Activated CD4-positive, alpha-beta T cell treated with anti-CD3 and anti-CD28 coated beads, Interleukin-2, amount 10 ng/mL, durations not matched to agents 7 days and 5 days (primary cell): ENCODE measurements at regions not wholly inside any gene's neighbourhood (a gene's known extent, or its start where the extent isn't known, plus 50 kb on each side); places are given as distances from the start of the nearest gene placed in this dataset.
"Not testable (repeated sequence)": the region's sequence is repeated elsewhere in the genome, so short reads cannot be mapped to it uniquely, and the experiment has no call there.

Source experiments
- CTCF ChIA-PET: fragments of 350-600 bp; sonication (Branson Sonifier 250); formaldehyde crosslinking; loops from one replicate; lab custom pipeline; 2021; ENCODE audit warnings: antibody characterized with exemption; lab: Charles Lee
- POLR2A ChIA-PET: fragments of 350-600 bp; sonication (Branson Sonifier 250); formaldehyde crosslinking; loops from one replicate; lab custom pipeline; 2021; ENCODE audit warnings: antibody characterized with exemption; lab: Charles Lee
- DNase-seq: peaks from one replicate; pipeline ENCODE4 v3.0.0-alpha.2; 2020
- H3K27ac Mint-ChIP-seq: one replicate; pipeline ENCODE4 v1.8.0; 2021; ENCODE audit warnings: mild to moderate bottlenecking, moderate library complexity, mixed read lengths
- H3K27me3 Mint-ChIP-seq: one replicate; pipeline ENCODE4 v1.8.0; 2021; ENCODE audit warnings: mixed read lengths
- H3K36me3 Mint-ChIP-seq: one replicate; pipeline ENCODE4 v1.8.0; 2021; ENCODE audit warnings: low read depth, mixed read lengths
- H3K4me1 Mint-ChIP-seq: one replicate; pipeline ENCODE4 v1.8.0; 2021; ENCODE audit warnings: mixed read lengths
- H3K4me3 Mint-ChIP-seq: one replicate; pipeline ENCODE4 v1.8.0; 2021; ENCODE audit warnings: mild to moderate bottlenecking, moderate library complexity, mixed read lengths
- H3K9me3 Mint-ChIP-seq: one replicate; pipeline ENCODE4 v1.8.0; 2021; ENCODE audit warnings: mixed read lengths

GRCh38 chr5:87134513-87134912 lies 133.2 kb upstream of the RASA1 start:
- H3K27ac Mint-ChIP-seq, H3K4me3 Mint-ChIP-seq, H3K27me3 Mint-ChIP-seq, H3K36me3 Mint-ChIP-seq, DNase-seq, H3K4me1 Mint-ChIP-seq, H3K9me3 Mint-ChIP-seq, POLR2A ChIA-PET: not testable (repeated sequence)
- CTCF ChIA-PET = interaction anchor here (0.5 kb wide), 1 partner anchor 23 kb away, joined by 3 read pairs; no protein-coding TSS in a partner anchor

GRCh38 chr5:87136096-87136495 lies 131.6 kb upstream of the RASA1 start:
- H3K4me1 Mint-ChIP-seq = no peaks in the 10 kb centered on the region
- H3K4me3 Mint-ChIP-seq = no peak overlapping the region
- H3K27ac Mint-ChIP-seq = no peak overlapping the region
- ChIA-PET POLR2A (no interaction called here), CTCF (no interaction called here)
- H3K27me3 Mint-ChIP-seq = no peaks in the 10 kb centered on the region
- no peak for DNase-seq
- H3K36me3 Mint-ChIP-seq = no peaks in the 10 kb centered on the region
- peaks cover 6% of the 10 kb centered on the region for H3K9me3 Mint-ChIP-seq

GRCh38 chr5:87136733-87137132 lies 130.9 kb upstream of the RASA1 start:
- POLR2A ChIA-PET = no interaction called here
- Mint-ChIP-seq H3K27ac (no peak overlapping the region), H3K27me3 (no peaks in the 10 kb centered on the region), H3K4me1 (no peaks in the 10 kb centered on the region), H3K4me3 (no peak overlapping the region), H3K36me3 (no peaks in the 10 kb centered on the region), H3K9me3 (peaks cover 6% of the 10 kb centered on the region)
- CTCF ChIA-PET = no interaction called here
- DNase-seq = no peak

DNA sequence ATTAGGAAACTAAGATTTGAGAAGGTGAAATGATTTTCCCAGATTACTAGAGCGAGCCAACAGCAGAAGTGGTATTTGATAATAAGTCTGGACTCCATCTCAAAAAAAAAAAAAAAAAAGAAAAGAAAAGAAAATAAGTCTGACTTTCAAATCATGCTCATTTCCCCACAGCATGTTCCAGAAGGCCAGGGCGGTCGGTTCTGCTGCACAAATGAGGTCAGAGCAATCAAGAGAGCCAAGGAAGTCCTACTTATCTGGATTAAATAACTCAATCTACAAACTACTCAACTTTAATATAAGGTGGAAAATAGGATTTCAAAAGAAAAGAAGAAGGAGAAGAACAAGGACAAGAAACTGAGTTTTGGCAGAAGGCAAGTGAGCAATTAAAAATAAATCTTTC lies 130.4 kb upstream of the RASA1 start:
- CTCF ChIA-PET = no interaction called here
- no peaks in the 10 kb centered on the region for H3K36me3 Mint-ChIP-seq
- no peaks in the 10 kb centered on the region for H3K4me1 Mint-ChIP-seq
- no peak overlapping the region for H3K4me3 Mint-ChIP-seq
- H3K9me3 Mint-ChIP-seq = peaks cover 6% of the 10 kb centered on the region
- no peak for DNase-seq
- H3K27me3 Mint-ChIP-seq = no peaks in the 10 kb centered on the region
- H3K27ac Mint-ChIP-seq = no peak overlapping the region
- POLR2A ChIA-PET = interaction anchor here (0.5 kb wide), 1 partner anchor 124 kb away, joined by 12 read pairs; no protein-coding TSS in a partner anchor

DNA sequence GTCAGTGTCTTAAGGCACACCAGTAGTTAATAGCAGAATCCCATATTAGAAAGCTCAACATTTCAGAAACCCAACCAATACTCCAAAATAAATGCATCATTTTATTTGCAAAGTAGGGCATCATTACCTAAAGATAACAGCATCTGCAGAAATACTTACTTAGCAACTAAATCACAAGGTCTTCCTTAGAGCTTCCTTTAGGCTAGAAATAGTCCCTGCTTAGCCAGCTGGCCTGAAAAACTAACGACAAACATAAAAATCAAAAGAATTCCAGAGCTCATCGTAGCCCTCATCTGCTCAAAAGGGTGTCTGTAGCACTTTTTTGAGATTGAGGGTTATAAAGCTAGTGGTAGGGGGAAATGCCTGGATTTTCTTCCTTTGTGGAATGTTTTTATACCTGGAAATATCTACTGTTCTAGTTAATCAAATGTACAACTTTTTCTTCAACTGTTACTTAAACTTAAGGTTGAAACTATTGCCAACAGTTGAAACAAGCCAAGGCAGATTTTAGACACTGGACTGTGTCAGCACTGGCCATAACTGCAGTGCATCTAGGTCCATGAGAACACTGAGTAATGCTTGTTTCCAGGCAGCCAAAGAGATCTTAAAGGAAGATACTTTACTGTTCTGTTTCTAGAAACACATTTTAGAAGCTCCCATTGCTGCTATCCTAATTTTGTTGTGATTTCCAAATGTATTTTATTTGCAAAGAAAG lies 129.4 kb upstream of the RASA1 start:
- CTCF ChIA-PET = interaction anchor here (0.6 to 1.4 kb wide), 2 partner anchors 8 to 23 kb away, joined by 4 to 7 read pairs; no protein-coding TSS in a partner anchor
- Mint-ChIP-seq H3K27ac (no peak overlapping the region), H3K4me1 (no peaks in the 10 kb centered on the region), H3K4me3 (no peak overlapping the region), H3K27me3 (no peaks in the 10 kb centered on the region), H3K9me3 (peaks cover 6% of the 10 kb centered on the region), H3K36me3 (no peaks in the 10 kb centered on the region)
- POLR2A ChIA-PET = no interaction called here
- DNase-seq = no peak

DNA sequence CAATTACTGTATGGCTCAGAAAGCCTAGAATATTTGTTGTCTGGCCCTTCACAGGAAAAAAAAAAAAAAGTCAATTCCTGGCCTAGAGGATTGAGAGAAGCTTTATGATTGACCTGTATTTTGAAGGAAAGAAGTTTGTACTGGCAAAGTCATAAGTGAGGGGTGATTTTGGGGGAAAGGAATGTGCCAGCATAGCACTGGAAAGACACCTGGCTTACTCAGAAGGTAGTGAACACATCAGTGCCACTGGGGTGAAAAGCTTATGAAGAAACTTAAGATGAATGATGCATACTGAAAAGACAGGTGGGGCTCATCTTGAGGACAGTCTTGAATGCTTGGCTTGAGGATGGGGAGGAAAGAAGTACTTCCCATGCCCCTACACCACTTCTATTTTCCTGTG lies 127.9 kb upstream of the RASA1 start:
- H3K4me1 Mint-ChIP-seq = no peaks in the 10 kb centered on the region
- DNase-seq = no peak
- H3K4me3 Mint-ChIP-seq = no peak overlapping the region
- peaks cover 3% of the 10 kb centered on the region for H3K36me3 Mint-ChIP-seq
- H3K27ac Mint-ChIP-seq = no peak overlapping the region
- ChIA-PET CTCF (interaction anchor here (0.7 to 1.1 kb wide), 2 partner anchors 12 to 171 kb away, joined by 3 to 6 read pairs; no protein-coding TSS in a partner anchor), POLR2A (no interaction called here)
- H3K27me3 Mint-ChIP-seq = no peaks in the 10 kb centered on the region
- peaks cover 4% of the 10 kb centered on the region for H3K9me3 Mint-ChIP-seq

- peaks cover 3% of the 10 kb centered on the region for H3K9me3 Mint-ChIP-seq
- no peak overlapping the region for H3K27ac Mint-ChIP-seq
- ChIA-PET CTCF (no interaction called here), POLR2A (no interaction called here)
- H3K4me1 Mint-ChIP-seq = no peaks in the 10 kb centered on the region
- no peak for DNase-seq
- H3K36me3 Mint-ChIP-seq = peaks cover 3% of the 10 kb centered on the region
- H3K27me3 Mint-ChIP-seq = peaks cover 6% of the 10 kb centered on the region
- H3K4me3 Mint-ChIP-seq = no peak overlapping the region
These were observed 126.1 kb upstream of the RASA1 start for GRCh38 chr5:87141544-87141943.

GRCh38 chr5:87145853-87146252 lies 121.8 kb upstream of the RASA1 start:
- not testable (repeated sequence) for H3K27ac Mint-ChIP-seq

GRCh38 chr5:87147441-87147840 lies 120.2 kb upstream of the RASA1 start:
- H3K27me3 Mint-ChIP-seq = peaks cover 6% of the 10 kb centered on the region
- CTCF ChIA-PET = interaction anchor here (1.6 kb wide), 1 partner anchor 13 kb away, joined by 4 read pairs; no protein-coding TSS in a partner anchor
- H3K4me3 Mint-ChIP-seq = no peak overlapping the region
- H3K36me3 Mint-ChIP-seq = peaks cover 3% of the 10 kb centered on the region
- peaks cover 8% of the 10 kb centered on the region for H3K4me1 Mint-ChIP-seq
- DNase-seq = no peak
- peaks cover 6% of the 10 kb centered on the region for H3K9me3 Mint-ChIP-seq
- POLR2A ChIA-PET = no interaction called here
- H3K27ac Mint-ChIP-seq = no peak overlapping the region

More at GRCh38 chr5:87145853-87146252, 121.8 kb upstream of the RASA1 start:
- H3K4me3 Mint-ChIP-seq, H3K9me3 Mint-ChIP-seq, DNase-seq, H3K36me3 Mint-ChIP-seq, H3K27me3 Mint-ChIP-seq, CTCF ChIA-PET, H3K4me1 Mint-ChIP-seq, POLR2A ChIA-PET: not testable (repeated sequence)

DNA sequence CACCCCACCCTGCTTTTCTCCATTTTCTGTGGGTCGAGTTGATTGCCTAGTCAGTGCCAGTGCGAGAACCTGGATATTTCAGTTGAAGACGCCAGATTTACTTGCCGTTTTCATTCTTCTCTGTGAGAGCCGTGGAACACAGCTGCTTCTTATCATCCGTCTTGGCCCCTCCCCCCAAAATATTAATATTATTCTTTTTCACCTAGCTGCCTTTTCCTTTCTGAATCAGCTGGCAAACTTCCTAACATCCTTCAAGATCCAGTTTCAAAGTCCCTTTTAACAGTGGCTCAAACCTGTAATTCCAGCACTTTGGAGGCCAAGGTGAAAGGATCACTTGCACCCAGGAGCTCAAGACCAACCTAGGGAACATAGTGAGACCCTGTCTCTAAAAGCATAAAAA lies 117.1 kb upstream of the RASA1 start:
- H3K9me3 Mint-ChIP-seq = peaks cover 3% of the 10 kb centered on the region
- CTCF ChIA-PET = interaction anchor here (0.9 kb wide), 1 partner anchor 33 kb away, joined by 3 read pairs; no protein-coding TSS in a partner anchor
- peaks cover 8% of the 10 kb centered on the region for H3K4me1 Mint-ChIP-seq
- POLR2A ChIA-PET = no interaction called here
- no peak for DNase-seq
- H3K27me3 Mint-ChIP-seq = peaks cover 4% of the 10 kb centered on the region
- no peak overlapping the region for H3K4me3 Mint-ChIP-seq
- H3K36me3 Mint-ChIP-seq = no peaks in the 10 kb centered on the region
- H3K27ac Mint-ChIP-seq = no peak overlapping the region

DNA sequence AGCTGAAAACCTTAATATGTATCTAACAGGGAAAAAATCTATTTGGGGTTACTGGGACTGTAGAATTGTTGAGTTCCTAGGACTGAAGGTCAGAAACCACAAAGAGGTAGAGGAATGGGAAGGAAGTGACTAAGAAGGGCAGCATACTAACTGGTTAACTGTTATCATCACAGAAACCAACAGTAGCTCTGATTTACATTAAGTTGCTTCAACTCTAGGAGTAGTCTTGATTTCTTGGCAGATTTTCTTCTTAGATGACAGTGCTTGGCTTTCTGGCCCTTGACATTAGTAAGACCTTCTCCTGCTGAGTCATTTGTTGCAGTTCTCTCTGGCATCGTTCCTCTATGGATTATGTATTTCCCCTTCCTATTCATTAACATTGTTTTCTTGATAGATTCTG lies 116.1 kb upstream of the RASA1 start:
- ChIA-PET POLR2A (no interaction called here), CTCF (interaction anchor here (0.8 to 0.9 kb wide), 2 partner anchors 8 to 34 kb away, joined by 3 read pairs; no protein-coding TSS in a partner anchor)
- Mint-ChIP-seq H3K36me3 (no peaks in the 10 kb centered on the region), H3K27me3 (no peaks in the 10 kb centered on the region), H3K27ac (no peak overlapping the region), H3K4me3 (no peak overlapping the region), H3K4me1 (peaks cover 8% of the 10 kb centered on the region), H3K9me3 (peaks cover 3% of the 10 kb centered on the region)
- DNase-seq = no peak

DNA sequence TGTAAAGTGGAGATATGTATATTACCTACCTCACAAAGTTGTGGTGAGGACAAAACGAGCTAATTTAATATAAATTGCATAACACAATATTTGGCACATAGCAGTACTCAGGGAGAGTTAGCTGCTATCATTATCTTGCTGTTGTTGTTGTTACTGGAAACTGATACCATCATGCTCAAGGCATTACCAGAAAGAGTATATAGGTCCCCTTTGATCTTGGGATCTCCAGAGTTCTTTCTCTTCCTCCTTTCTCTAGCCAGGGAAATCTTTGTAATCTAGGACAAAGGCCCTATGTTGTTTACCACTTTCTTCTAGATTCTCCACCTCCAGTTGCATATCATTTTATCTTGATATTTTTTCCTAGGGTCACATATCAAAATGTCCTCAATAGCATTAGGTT lies 114.8 kb upstream of the RASA1 start:
- POLR2A ChIA-PET = no interaction called here
- H3K27me3 Mint-ChIP-seq = no peaks in the 10 kb centered on the region
- no peak for DNase-seq
- CTCF ChIA-PET = interaction anchor here (0.8 to 1.6 kb wide), 3 partner anchors 9 to 26 kb away, joined by 3 to 4 read pairs (median 3); no protein-coding TSS in a partner anchor
- no peaks in the 10 kb centered on the region for H3K36me3 Mint-ChIP-seq
- H3K4me1 Mint-ChIP-seq = peaks cover 8% of the 10 kb centered on the region
- peaks cover 3% of the 10 kb centered on the region for H3K9me3 Mint-ChIP-seq
- no peak overlapping the region for H3K4me3 Mint-ChIP-seq
- H3K27ac Mint-ChIP-seq = no peak overlapping the region

GRCh38 chr5:87154191-87154590 lies 113.5 kb upstream of the RASA1 start:
- H3K4me1 Mint-ChIP-seq = peaks cover 8% of the 10 kb centered on the region
- H3K27ac Mint-ChIP-seq = no peak overlapping the region
- H3K9me3 Mint-ChIP-seq = no peaks in the 10 kb centered on the region
- DNase-seq = no peak
- POLR2A ChIA-PET = no interaction called here
- no peak overlapping the region for H3K4me3 Mint-ChIP-seq
- CTCF ChIA-PET = interaction anchor here (1.4 kb wide), 1 partner anchor 28 kb away, joined by 3 read pairs; no protein-coding TSS in a partner anchor
- no peaks in the 10 kb centered on the region for H3K36me3 Mint-ChIP-seq
- H3K27me3 Mint-ChIP-seq = no peaks in the 10 kb centered on the region
